ENCODE measurements at regions not wholly inside any gene's neighbourhood (a gene's known extent, or its start where the extent isn't known, plus 50 kb on each side); places are given as distances from the start of the nearest gene placed in this dataset.

- TF ChIP-seq CTCF (IDR thresholded peaks at IDR 0.05) (no peak), POLR2A (IDR thresholded peaks at IDR 0.05) (no peak), EP300 (IDR thresholded peaks at IDR 0.05) (no peak)
Observed at GRCh38 chr3:99430348-99431134, 207.9 kb upstream of the COL8A1 start.

Data from stomach (tissue), 4 donors.